H54 (cell line): ENCODE measurements at regions not wholly inside any gene's neighbourhood (a gene's known extent, or its start where the extent isn't known, plus 50 kb on each side); places are given as distances from the start of the nearest gene placed in this dataset.

Experiments used
- DNase-seq: peaks from one replicate; pipeline ENCODE4 v3.0.0; 2011; ENCODE audit warnings: low spot score, mixed read lengths; ENCODE audit not compliant: insufficient read length
- FAIRE-seq: peaks from 3 replicates; lab custom pipeline; 2011; peaks lifted over from hg19 to GRCh38; lab: Jason Lieb, UNC
- POLR2A ChIP-seq: IDR thresholded peaks from 2 replicates; pipeline ENCODE4 v1.6.1; 2011; ENCODE audit warnings: low read depth, mild to moderate bottlenecking, low read length

GRCh38 chr20:50272724-50273446, 82.3 kb downstream of the CEBPB start:
- FAIRE-seq (no peak), DNase-seq (no peak)
- TF ChIP-seq POLR2A, result no peak

- FAIRE-seq, result no peak
- DNase-seq, result no peak
- TF ChIP-seq POLR2A, result no peak
Observed at GRCh38 chr20:50273601-50274491, 83.2 kb downstream of the CEBPB start.

GRCh38 chr20:50274570-50275430, 84.2 kb downstream of the CEBPB start:
- no peak for TF ChIP-seq POLR2A
- no peak for FAIRE-seq
- no peak for DNase-seq

GRCh38 chr20:50276119-50277063, 85.8 kb downstream of the CEBPB start:
- TF ChIP-seq POLR2A, result no peak
- FAIRE-seq, result no peak
- DNase-seq, result no peak

GRCh38 chr20:50277064-50277415, 86.4 kb downstream of the CEBPB start:
- FAIRE-seq, result no peak
- no peak for TF ChIP-seq POLR2A
- DNase-seq, result no peak

- DNase-seq (no peak), FAIRE-seq (no peak)
- TF ChIP-seq POLR2A, result no peak
Observed at GRCh38 chr20:50277460-50278376, 87.1 kb downstream of the CEBPB start.

GRCh38 chr20:50278377-50278683, 87.7 kb downstream of the CEBPB start:
- no peak for TF ChIP-seq POLR2A
- DNase-seq (no peak), FAIRE-seq (no peak)

- FAIRE-seq, result no peak
- peak; percentile 34 for DNase-seq
- no peak for TF ChIP-seq POLR2A
Observed at GRCh38 chr20:50278684-50279531, 88.3 kb downstream of the CEBPB start.

GRCh38 chr20:50279988-50280850, 89.6 kb downstream of the CEBPB start:
- no peak for DNase-seq
- no peak for TF ChIP-seq POLR2A
- FAIRE-seq, result no peak
